GM04503 (cell line): ENCODE measurements at regions not wholly inside any gene's neighbourhood (a gene's known extent, or its start where the extent isn't known, plus 50 kb on each side); places are given as distances from the start of the nearest gene placed in this dataset.
"Not testable (repeated sequence)": the region's sequence is repeated elsewhere in the genome, so short reads cannot be mapped to it uniquely, and the experiment has no call there.

Experiments used
- DNase-seq: peaks from one replicate; pipeline ENCODE4 v3.0.0-alpha.2; 2012; ENCODE audit warnings: low read depth

- no peak for DNase-seq
Observed at GRCh38 chr4:155450676-155451075, 73.9 kb upstream of the MAP9 start.

DNA sequence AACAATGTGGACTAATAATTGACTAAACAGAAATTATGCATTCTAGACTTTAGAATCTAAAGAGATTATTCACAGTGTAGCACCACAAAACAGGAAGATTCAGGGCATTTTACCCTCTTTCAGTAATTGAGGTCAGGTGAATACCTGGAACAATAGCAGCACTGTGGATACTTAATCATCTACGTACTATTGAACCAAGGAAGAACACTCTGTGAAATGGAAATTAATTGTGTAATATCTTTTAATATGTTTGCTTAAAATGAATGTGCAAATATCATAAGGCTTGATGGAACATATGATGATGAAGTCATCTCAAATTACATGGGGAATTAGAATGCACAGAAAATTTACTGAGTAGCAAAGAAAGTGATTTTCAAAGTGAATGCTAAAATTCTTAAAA lies 68.5 kb upstream of the MAP9 start:
- no peak for DNase-seq

GRCh38 chr4:155444721-155445120 lies 68.0 kb upstream of the MAP9 start:
- no peak for DNase-seq

- no peak for DNase-seq
Observed at GRCh38 chr4:155442267-155443105, 65.7 kb upstream of the MAP9 start.

DNA sequence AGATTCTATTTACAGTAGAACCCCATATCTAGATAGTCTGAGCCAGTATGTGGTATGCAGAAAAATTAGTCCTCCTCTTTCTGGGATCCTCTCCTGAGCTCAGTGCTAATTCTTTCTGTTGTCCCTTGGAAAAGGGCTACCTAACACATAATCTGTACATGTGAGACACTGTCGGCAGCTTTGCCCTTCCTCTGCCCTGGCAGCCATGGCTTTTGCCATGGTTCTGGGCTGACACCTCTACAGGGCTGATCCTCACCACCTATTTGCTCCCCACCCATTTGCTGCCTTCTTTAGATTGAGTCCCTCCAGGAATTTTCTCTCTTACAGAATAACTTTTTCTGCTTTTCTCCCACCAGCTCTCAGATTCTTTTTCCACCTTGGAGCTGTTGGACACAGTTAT lies 64.7 kb upstream of the MAP9 start:
- no peak for DNase-seq

DNA sequence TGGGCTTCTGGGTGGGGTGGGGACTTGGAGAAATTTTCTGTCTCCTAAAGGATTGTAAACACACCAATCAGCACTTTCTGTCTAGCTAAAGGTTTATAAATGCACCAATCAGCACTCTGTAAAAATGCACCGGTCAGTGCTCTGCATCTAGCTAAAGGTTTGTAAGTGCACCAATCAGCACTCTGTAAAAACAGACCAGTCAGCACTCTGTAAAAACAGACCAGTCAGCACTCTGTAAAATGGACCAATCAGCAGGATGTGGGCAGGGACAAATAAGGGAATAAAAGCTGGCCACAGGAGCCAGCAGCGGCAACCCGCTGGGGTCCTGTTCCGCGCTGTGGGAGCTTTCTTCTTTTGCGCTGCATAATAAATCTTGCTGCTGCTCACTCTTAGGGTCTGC lies 63.0 kb upstream of the MAP9 start:
- not testable (repeated sequence) for DNase-seq

GRCh38 chr4:155434904-155435303 lies 58.1 kb upstream of the MAP9 start:
- no peak for DNase-seq

DNA sequence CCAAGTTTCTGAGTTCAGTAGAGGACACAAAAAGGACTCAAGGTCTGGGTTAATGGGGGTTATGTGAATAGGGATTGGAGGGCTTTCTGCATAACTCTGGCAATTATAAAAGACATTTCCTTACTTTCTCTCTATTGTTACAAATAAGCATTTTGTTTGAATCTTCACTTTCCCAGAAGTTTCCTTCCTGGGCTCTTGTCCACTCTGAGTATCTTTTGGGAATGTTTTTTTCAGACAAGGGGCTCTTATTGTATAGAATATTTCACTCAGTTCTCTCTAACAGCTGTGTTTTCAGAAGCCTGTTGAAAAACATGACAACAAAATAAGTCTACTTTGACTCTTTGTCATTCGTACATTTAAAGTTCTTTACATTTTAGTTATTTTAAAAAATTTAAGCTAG lies 57.6 kb upstream of the MAP9 start:
- DNase-seq = no peak

- no peak for DNase-seq
Observed at GRCh38 chr4:155433636-155434360, 57.0 kb upstream of the MAP9 start.

DNA sequence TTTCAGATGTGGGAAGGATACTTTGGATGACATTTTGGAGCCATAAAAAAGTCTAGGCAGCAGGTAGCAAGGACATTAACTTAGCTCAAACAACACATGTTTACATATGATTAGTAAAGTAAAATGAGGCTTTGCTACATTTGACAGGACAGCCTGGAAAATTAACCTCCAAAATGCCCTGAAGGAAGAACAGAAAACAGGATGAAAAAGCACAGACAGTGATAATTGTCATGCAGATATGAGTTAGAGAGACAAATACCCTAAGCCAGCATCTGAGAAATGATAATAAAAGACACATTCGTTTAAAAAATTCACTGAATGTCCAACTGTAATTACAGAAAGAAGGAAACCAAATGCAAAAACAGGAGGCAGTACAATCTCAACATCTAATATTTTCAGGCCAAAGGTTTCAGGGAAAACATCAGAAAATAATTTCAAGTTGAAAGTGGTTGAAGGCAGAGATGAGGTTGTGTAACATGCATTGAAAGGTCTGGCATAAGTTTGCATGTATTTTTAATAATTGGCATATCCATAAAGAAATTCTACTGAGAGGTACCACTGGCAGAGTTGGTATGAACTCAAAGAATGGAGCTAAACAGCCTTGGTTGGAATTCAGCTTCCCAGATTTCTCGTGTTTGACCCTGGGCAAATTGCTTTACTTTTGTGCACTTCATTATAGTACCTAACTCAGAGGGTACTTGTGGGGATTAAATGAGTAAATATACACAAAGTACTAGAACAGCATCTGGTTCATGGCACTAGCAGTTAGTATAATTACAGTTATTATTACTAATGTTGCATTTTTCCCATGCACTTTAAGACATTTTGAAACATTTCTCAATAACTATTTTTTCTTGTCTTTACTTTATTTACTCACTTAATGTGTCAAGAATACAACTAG lies 54.4 kb upstream of the MAP9 start:
- DNase-seq = no peak

DNA sequence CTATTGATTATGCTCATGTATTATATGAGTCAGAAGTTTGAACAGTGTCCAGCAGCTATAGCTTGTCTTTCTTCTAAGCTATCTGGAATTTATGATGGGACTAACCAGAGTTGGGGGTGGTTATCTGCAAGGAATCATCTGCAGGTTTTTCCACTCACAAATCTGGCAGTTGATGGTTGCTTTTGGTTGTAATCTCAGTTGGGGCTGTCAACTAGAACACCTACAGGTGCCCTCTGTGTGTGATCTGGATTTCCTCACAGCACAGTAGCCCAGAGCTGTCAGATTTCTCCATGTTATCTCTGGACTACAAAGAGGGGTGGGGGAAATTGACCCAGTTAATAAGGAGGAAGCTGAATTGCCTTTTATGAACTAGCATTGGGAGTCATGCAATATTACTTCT lies 51.4 kb upstream of the MAP9 start:
- no peak for DNase-seq

DNA sequence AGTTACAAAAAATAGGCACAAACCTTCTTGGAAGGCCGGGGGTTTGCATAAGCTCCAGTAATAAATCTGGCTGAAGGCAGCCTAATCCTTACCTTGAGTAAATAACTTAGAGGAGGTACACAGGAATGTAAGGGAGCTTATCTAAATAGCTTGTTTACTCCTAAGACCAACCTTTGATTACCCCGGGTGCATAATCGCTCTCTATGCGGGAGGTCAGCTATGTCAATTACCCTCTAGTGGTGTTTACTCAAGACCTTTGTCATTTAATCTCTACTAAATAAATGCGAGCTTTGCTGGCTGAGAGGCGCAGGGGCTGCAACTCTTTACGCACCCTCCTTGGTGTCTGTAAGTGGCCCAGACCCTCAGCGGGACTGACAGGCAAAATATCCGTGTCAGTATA lies 50.2 kb upstream of the MAP9 start:
- no peak for DNase-seq
